Uterus (tissue), 2 donors: ENCODE measurements at regions not wholly inside any gene's neighbourhood (a gene's known extent, or its start where the extent isn't known, plus 50 kb on each side); places are given as distances from the start of the nearest gene placed in this dataset.

Experiments used
- POLR2A ChIP-seq, 2 donors: fragments of 450-650 bp; IDR thresholded peaks; one replicate each; pipeline ENCODE4 v1.6.1; 2016; ENCODE audit warnings: antibody characterized with exemption in 2 of 2, mild to moderate bottlenecking in 1 of 2, moderate library complexity in 1 of 2
- TF ChIP-seq, protein P1 (sequence below), 4 experiments: fragments of 200-600 bp in 2 of 4; fragments of 450-650 bp in 2 of 4; sonication (generic) in 2 of 4; IDR thresholded peaks; one replicate each; pipeline ENCODE4 v1.5.1; 2016 to 2019; ENCODE audit warnings: antibody characterized with exemption in 4 of 4, mild to moderate bottlenecking in 2 of 4, moderate library complexity in 1 of 4

DNA sequence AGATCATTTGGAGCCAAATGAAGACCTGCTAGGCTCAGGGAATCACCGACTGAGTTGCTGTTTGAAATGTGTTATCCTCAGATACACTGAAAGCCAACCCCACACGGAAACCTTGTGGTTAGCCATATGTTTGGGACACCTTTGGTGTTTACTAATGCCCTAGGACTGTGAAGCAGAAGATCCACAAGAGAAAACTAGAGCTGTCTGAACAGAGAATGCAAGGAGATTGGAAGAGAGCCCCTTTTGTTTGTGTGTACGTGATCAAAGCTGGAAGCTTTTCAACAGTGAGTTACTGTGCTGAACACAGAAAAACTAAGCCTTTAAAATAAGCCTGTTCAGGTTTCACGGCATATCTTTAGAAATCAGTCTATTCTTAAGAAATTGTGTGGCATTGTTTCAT is 908.2 kb upstream of the ADGRL2 start:
- TF ChIP-seq, protein P1, sequence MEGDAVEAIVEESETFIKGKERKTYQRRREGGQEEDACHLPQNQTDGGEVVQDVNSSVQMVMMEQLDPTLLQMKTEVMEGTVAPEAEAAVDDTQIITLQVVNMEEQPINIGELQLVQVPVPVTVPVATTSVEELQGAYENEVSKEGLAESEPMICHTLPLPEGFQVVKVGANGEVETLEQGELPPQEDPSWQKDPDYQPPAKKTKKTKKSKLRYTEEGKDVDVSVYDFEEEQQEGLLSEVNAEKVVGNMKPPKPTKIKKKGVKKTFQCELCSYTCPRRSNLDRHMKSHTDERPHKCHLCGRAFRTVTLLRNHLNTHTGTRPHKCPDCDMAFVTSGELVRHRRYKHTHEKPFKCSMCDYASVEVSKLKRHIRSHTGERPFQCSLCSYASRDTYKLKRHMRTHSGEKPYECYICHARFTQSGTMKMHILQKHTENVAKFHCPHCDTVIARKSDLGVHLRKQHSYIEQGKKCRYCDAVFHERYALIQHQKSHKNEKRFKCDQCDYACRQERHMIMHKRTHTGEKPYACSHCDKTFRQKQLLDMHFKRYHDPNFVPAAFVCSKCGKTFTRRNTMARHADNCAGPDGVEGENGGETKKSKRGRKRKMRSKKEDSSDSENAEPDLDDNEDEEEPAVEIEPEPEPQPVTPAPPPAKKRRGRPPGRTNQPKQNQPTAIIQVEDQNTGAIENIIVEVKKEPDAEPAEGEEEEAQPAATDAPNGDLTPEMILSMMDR (IDR thresholded peaks at IDR 0.05) = no peak
- TF ChIP-seq POLR2A (IDR thresholded peaks at IDR 0.05) = no peak
